ENCODE measurements at regions not wholly inside any gene's neighbourhood (a gene's known extent, or its start where the extent isn't known, plus 50 kb on each side); places are given as distances from the start of the nearest gene placed in this dataset.

DNA sequence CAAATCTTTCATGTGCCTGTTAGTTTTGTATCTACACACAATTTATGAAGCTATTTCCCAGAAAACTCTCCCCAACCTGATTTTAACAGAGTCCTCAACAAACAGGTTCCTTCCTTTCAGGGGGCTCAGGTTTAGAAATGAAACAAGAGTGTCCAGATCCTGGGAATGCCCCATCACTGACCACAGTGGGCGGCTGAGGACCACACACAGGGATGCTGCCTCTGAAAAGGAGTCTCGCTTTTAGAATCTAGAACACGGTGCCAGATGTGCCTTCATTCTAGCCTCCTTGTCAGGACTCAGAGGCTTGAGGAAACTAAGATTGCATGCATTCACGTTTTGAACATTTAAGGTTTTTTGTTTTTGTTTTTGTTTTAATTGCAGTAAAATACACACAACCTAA lies 115.0 kb downstream of the FOXB1 start:
- no peak for TF ChIP-seq EZH2 (IDR thresholded peaks at IDR 0.05; ENCODE audit: low read length, missing control alignments)
- TF ChIP-seq, protein P1, sequence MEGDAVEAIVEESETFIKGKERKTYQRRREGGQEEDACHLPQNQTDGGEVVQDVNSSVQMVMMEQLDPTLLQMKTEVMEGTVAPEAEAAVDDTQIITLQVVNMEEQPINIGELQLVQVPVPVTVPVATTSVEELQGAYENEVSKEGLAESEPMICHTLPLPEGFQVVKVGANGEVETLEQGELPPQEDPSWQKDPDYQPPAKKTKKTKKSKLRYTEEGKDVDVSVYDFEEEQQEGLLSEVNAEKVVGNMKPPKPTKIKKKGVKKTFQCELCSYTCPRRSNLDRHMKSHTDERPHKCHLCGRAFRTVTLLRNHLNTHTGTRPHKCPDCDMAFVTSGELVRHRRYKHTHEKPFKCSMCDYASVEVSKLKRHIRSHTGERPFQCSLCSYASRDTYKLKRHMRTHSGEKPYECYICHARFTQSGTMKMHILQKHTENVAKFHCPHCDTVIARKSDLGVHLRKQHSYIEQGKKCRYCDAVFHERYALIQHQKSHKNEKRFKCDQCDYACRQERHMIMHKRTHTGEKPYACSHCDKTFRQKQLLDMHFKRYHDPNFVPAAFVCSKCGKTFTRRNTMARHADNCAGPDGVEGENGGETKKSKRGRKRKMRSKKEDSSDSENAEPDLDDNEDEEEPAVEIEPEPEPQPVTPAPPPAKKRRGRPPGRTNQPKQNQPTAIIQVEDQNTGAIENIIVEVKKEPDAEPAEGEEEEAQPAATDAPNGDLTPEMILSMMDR (conservative IDR thresholded peaks at IDR 0.05 in 1 of 2, IDR thresholded peaks at IDR 0.05 in 1 of 2; ENCODE audit: low read depth in 1 of 2, low read length in 2 of 2) = no peak

Data from fibroblast of lung (primary cell).